ENCODE measurements at regions not wholly inside any gene's neighbourhood (a gene's known extent, or its start where the extent isn't known, plus 50 kb on each side); places are given as distances from the start of the nearest gene placed in this dataset.

DNA sequence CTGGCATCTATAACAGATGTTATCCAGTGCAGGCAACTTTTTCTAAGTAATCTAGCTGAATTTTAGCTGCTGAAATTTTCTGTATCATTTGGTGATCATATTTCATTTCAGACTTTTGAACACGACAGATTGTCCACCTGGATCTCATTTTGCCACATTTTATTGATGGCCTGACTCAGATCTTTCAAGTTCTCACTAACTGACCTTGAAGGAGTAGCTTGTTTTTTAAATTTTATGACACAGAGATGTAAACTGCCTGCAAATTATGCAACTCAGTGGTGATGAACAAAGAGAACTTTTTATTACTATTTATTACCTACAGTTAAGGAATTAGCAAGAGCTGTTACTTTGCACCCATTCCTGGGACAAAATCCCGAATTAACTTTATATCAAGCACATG lies 366.4 kb downstream of the PAX1 start:
- TF ChIP-seq ZNF224 (CRISPR knock-in tag; IDR thresholded peaks at IDR 0.05) (no peak), CEBPG (CRISPR knock-in tag; IDR thresholded peaks at IDR 0.05) (no peak), NONO (IDR thresholded peaks at IDR 0.05) (no peak), NONO (CRISPR knock-in tag; conservative IDR thresholded peaks at IDR 0.05) (no peak)
- TF ChIP-seq, protein P1, sequence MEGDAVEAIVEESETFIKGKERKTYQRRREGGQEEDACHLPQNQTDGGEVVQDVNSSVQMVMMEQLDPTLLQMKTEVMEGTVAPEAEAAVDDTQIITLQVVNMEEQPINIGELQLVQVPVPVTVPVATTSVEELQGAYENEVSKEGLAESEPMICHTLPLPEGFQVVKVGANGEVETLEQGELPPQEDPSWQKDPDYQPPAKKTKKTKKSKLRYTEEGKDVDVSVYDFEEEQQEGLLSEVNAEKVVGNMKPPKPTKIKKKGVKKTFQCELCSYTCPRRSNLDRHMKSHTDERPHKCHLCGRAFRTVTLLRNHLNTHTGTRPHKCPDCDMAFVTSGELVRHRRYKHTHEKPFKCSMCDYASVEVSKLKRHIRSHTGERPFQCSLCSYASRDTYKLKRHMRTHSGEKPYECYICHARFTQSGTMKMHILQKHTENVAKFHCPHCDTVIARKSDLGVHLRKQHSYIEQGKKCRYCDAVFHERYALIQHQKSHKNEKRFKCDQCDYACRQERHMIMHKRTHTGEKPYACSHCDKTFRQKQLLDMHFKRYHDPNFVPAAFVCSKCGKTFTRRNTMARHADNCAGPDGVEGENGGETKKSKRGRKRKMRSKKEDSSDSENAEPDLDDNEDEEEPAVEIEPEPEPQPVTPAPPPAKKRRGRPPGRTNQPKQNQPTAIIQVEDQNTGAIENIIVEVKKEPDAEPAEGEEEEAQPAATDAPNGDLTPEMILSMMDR (CRISPR knock-in tag; IDR thresholded peaks at IDR 0.05) = no peak

All from HepG2 (cell line).